ENCODE measurements at regions not wholly inside any gene's neighbourhood (a gene's known extent, or its start where the extent isn't known, plus 50 kb on each side); places are given as distances from the start of the nearest gene placed in this dataset.

- Histone ChIP-seq H3K9me3 (ENCODE audit: low read depth) (no peaks in the 10 kb centered on the region), H3K4me3 (no peak overlapping the region), H3K27me3 (no peaks in the 10 kb centered on the region), H3K4me1 (ENCODE audit: insufficient read depth) (no peaks in the 10 kb centered on the region), H4K20me1 (ENCODE audit: insufficient read depth, poor library complexity, severe bottlenecking) (no peaks in the 10 kb centered on the region), H3K36me3 (replicated peaks; ENCODE audit: insufficient read depth, low read depth) (no peaks in the 10 kb centered on the region), H3K27ac (no peak overlapping the region), H3K79me2 (no peaks in the 10 kb centered on the region), H3K4me2 (no peak overlapping the region), H3K9me2 (replicated peaks; ENCODE audit: insufficient read depth) (no peaks in the 10 kb centered on the region), H2AFZ (no peak overlapping the region)
- WGBS (ENCODE audit: low lambda C conversion rate, missing lambda C conversion rate), result 73% methylated on average over 4 of the region's 4 CpGs
- no peak for TF ChIP-seq EZH2phosphoT487 (IDR thresholded peaks at IDR 0.05; ENCODE audit: low read depth, severe bottlenecking, unreplicated experiment)
- TF ChIP-seq EZH2 (IDR thresholded peaks at IDR 0.05; ENCODE audit: borderline replicate concordance), result no peak
- TF ChIP-seq CTCF (IDR thresholded peaks at IDR 0.05; ENCODE audit: poor library complexity), result no peak
- DNase-seq (ENCODE audit: low spot score), result no peak
Measured at GRCh38 chr19:34600366-34600765, 76.6 kb downstream of the SCGB2B2 start.

- H3K4me3 ChIP-seq, result no peak overlapping the region
- H2AFZ ChIP-seq, result no peak overlapping the region
- H3K9me2 ChIP-seq (replicated peaks; ENCODE audit: insufficient read depth), result no peaks in the 10 kb centered on the region
- H3K4me1 ChIP-seq (ENCODE audit: insufficient read depth), result no peaks in the 10 kb centered on the region
- no peaks in the 10 kb centered on the region for H4K20me1 ChIP-seq (ENCODE audit: insufficient read depth, poor library complexity, severe bottlenecking)
- no peak overlapping the region for H3K4me2 ChIP-seq
- WGBS (ENCODE audit: low lambda C conversion rate, missing lambda C conversion rate), result 84% methylated on average over 9 of the region's 9 CpGs
- H3K9me3 ChIP-seq (ENCODE audit: low read depth), result no peaks in the 10 kb centered on the region
- H3K79me2 ChIP-seq, result no peaks in the 10 kb centered on the region
- no peaks in the 10 kb centered on the region for H3K27me3 ChIP-seq
- DNase-seq (ENCODE audit: low spot score), result no peak
- H3K27ac ChIP-seq, result no peak overlapping the region
- TF ChIP-seq EZH2 (IDR thresholded peaks at IDR 0.05; ENCODE audit: borderline replicate concordance), result no peak
- no peak for TF ChIP-seq EZH2phosphoT487 (IDR thresholded peaks at IDR 0.05; ENCODE audit: low read depth, severe bottlenecking, unreplicated experiment)
- TF ChIP-seq CTCF (IDR thresholded peaks at IDR 0.05; ENCODE audit: poor library complexity), result no peak
- H3K36me3 ChIP-seq (replicated peaks; ENCODE audit: insufficient read depth, low read depth), result no peaks in the 10 kb centered on the region
Measured at GRCh38 chr19:34598217-34599155, 78.5 kb downstream of the SCGB2B2 start.

GRCh38 chr19:34597596-34597995, 79.4 kb downstream of the SCGB2B2 start:
- TF ChIP-seq CTCF (IDR thresholded peaks at IDR 0.05; ENCODE audit: poor library complexity), result no peak
- no peak for TF ChIP-seq EZH2 (IDR thresholded peaks at IDR 0.05; ENCODE audit: borderline replicate concordance)
- no peak for TF ChIP-seq EZH2phosphoT487 (IDR thresholded peaks at IDR 0.05; ENCODE audit: low read depth, severe bottlenecking, unreplicated experiment)
- Histone ChIP-seq H3K4me1 (ENCODE audit: insufficient read depth) (no peaks in the 10 kb centered on the region), H3K36me3 (replicated peaks; ENCODE audit: insufficient read depth, low read depth) (no peaks in the 10 kb centered on the region), H3K4me2 (no peak overlapping the region), H3K4me3 (no peak overlapping the region), H3K9me3 (ENCODE audit: low read depth) (no peaks in the 10 kb centered on the region), H3K9me2 (replicated peaks; ENCODE audit: insufficient read depth) (no peaks in the 10 kb centered on the region), H3K27me3 (no peaks in the 10 kb centered on the region), H3K79me2 (no peaks in the 10 kb centered on the region), H2AFZ (no peak overlapping the region), H3K27ac (no peak overlapping the region), H4K20me1 (ENCODE audit: insufficient read depth, poor library complexity, severe bottlenecking) (no peaks in the 10 kb centered on the region)
- 88% methylated on average over 8 of the region's 9 CpGs for WGBS (ENCODE audit: low lambda C conversion rate, missing lambda C conversion rate)
- DNase-seq (ENCODE audit: low spot score), result no peak
